AG09319 (cell line): ENCODE measurements at regions not wholly inside any gene's neighbourhood (a gene's known extent, or its start where the extent isn't known, plus 50 kb on each side); places are given as distances from the start of the nearest gene placed in this dataset.

Source experiments
- DNase-seq: peaks from one replicate; pipeline ENCODE4 v3.0.0-alpha.2; 2010; ENCODE audit warnings: low read depth; ENCODE audit errors: extremely low read depth
- CTCF ChIP-seq: IDR thresholded peaks from 2 replicates; pipeline ENCODE4 v1.5.1; 2011; ENCODE audit warnings: low read depth, mild to moderate bottlenecking, inconsistent platforms, low read length, moderate library complexity

- no peak for DNase-seq
- TF ChIP-seq CTCF, result no peak
These were observed 252.2 kb upstream of the ATP2B1 start for GRCh38 chr12:89960607-89961394.

GRCh38 chr12:89960011-89960507, 251.4 kb upstream of the ATP2B1 start:
- no peak for DNase-seq
- no peak for TF ChIP-seq CTCF

- no peak for TF ChIP-seq CTCF
- no peak for DNase-seq
These were observed 250.5 kb upstream of the ATP2B1 start for GRCh38 chr12:89959179-89959578.

- TF ChIP-seq CTCF, result no peak
- no peak for DNase-seq
These were observed 245.6 kb upstream of the ATP2B1 start for GRCh38 chr12:89954259-89954658.

GRCh38 chr12:89951694-89952060, 243.0 kb upstream of the ATP2B1 start:
- no peak for DNase-seq
- no peak for TF ChIP-seq CTCF

GRCh38 chr12:89951050-89951693, 242.5 kb upstream of the ATP2B1 start:
- no peak for TF ChIP-seq CTCF
- no peak for DNase-seq

- TF ChIP-seq CTCF, result no peak
- no peak for DNase-seq
These were observed 241.8 kb upstream of the ATP2B1 start for GRCh38 chr12:89950421-89950820.
